ENCODE measurements at regions not wholly inside any gene's neighbourhood (a gene's known extent, or its start where the extent isn't known, plus 50 kb on each side); places are given as distances from the start of the nearest gene placed in this dataset.
A peak's percentile ranks its signal among the peaks of the same experiment; 100 is the strongest.
"Not testable (repeated sequence)": the region's sequence is repeated elsewhere in the genome, so short reads cannot be mapped to it uniquely, and the experiment has no call there.

DNA sequence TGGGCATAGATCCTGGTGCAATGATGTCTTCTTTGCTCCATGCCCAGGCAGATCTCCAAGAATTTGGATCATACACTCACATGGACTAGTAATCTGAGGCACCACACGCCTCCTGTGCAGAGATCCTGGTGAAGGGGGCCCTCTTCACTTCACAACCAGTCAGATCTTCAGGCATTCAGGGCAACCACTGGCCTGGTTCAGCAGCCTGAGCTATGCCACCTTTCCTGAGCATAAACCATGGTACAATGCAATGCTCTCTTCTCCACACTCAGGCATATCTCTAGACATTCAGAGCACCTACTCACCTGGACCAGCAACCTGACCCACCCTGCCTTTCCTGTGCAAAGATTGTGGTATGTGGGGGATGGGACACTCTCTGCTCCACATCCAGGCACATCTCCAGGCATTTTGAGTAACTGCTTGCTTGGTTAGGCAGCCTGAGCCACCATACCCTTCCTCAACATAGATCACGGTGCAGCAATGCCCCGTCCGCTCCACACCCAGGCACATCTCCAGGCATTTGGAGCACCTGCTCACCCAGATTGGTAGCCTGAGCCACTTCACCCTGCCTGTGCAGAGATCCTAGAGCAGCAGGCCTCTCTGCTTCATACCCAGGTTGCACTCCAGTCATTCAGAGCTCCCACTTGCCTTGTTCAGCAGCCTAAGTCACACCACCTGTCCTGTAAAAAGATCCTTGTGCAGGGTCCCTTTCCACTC, 532.2 kb upstream of the STEAP1 start:
- DNase-seq, result no peak

DNA sequence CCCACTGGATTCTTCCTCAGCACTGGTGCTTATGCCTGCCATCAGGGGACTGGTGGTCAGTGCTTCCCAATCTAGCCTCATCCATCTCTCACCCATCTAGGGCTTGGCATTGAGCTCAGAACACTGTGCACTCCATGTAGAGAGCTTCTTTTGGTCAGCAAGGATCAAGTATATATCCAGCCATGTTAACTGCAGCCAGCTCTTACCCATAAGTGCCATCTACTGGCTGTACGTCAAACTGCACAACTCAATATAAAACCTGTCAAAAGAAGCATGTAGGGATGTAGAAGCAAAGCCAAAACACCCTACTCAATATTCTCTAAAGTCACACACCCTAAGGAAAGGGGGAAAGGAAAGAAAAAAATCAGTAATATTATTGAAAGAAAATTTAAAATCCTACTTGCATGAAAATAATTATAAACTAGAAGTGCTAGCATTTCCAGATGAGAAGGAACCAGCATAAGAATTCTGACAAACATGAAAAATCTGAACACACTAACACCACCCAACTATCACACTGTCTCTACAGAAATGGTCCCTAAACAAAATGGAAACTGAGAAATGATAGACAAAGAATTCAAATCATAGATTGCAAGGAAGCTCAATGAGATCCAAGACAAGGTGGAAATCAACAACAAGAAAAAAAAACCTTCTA, 531.1 kb upstream of the STEAP1 start:
- DNase-seq, result peak; percentile 35 to 43 (median 40)

DNA sequence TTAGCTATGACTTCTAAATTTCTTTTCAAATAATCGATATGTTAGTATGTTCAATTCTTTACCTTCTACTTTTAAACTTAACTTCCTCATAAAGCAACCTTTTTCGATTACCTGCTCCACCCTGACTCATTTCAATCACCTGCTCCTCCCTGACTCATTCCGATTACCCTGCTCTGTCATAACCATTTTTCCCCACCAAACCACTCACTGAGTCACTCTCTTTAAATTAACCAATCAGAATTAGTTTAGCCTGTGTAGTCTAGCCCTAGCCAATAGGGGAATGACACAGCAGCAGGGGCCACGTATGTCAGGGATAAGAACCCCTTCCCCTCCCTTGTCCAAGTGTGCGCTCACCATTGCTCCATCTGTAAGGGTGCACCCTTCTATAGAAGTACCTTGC, 530.1 kb upstream of the STEAP1 start:
- DNase-seq, result not testable (repeated sequence)

DNA sequence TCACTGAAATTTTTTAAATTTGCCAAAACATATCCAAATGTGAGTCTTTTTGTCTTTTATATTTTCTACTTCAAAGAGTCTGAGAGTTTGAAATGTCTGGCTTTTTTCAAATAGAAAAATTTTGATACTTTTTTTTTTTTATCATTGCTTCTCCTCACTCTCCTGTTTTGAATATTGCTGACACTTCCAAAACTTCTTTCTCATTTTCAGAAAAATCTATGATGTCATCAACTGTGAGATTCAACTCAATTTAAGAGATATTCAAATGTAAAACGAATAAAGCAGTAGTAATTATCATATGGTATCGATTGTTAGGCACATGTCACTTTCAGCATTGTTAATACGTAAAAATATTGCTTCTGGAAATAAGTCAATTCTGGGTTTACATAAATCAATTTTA, 505.8 kb upstream of the STEAP1 start:
- no peak for DNase-seq

DNA sequence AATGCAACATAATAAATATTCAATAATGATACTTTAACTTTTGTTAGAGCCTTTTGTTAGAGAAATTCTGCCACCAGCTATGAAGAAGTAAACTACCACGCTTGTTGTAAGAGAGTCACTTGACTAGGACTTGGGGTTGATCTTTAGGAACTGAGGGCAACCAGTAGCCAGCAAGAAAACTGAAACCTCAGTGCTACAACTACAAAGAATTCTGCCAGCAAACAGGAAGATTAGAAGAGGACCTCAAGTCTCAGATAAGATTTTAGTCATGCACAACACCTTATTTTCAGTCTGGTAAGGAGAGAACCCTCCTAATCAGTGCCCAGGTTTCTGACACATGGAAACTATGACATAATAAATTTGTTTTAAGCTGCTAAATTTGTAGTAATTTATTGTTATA, 498.3 kb upstream of the STEAP1 start:
- no peak for DNase-seq

DNA sequence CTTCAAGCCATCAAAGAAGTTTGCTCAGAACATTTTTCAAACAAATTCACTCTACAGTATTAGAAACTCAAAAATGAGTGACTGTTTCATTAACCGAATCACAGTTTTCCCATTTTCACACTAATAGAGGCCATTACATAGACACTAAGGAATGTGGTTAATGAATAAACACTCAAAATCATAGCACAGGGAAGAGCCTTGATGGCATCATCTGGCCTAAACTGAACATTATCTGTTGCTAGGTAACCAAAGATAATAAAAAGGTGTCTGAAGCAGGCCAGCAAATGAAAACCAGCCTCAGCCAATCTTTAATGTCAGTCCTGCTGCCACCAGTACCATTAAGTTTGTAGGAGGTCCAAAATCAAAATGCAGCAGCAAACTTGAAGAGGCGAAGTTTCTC, 492.4 kb upstream of the STEAP1 start:
- no peak for DNase-seq

DNA sequence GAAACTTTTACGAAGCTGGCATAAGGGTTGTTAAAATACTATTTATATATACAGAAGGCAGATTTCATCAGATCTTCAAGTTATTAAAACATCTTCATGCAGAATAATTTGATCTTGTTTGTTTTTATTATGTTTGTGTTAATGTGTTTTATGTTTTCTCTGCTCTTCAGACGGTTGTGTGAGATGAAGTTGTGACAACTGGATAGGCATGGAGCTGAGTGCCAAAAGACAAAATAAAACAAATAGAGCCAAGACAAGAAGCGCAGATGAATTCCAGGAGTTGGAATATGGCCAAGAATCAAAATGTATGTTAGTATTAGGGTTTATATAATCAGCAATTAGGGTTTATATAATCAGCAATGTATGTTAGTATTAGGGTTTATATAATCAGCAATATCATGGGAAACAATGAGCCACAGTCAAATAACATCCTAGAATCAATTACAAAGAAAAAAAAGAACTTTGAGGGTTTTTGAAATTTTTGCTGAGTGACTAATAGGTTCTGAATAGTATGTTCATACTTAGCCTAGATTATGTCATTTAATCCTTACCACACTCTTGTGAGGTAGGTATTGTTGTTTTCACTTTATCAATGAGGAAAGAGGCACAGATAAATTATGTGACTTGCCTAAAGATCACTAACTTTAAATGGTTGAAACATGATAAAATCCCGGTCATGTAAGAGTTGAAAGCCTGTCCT, 488.0 kb upstream of the STEAP1 start:
- no peak for DNase-seq

DNA sequence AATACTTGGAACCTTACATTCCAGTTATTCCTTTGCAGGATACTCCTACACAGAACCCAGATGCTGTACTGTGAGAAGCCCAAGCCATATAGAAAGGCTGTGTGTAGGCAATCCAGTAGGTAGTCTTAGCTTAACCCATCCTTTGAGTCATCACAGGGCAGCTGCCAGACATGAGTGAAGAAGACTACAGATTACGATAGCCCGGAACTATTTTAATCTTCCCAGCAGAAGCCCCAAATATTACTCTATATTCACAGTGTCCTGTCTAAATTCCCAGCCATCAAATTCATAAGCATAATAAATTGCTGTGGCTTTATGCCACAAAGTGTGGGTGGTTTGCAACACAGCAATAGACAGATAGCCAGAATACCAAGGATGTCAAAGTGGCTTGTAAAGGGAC, 474.1 kb upstream of the STEAP1 start:
- no peak for DNase-seq

DNA sequence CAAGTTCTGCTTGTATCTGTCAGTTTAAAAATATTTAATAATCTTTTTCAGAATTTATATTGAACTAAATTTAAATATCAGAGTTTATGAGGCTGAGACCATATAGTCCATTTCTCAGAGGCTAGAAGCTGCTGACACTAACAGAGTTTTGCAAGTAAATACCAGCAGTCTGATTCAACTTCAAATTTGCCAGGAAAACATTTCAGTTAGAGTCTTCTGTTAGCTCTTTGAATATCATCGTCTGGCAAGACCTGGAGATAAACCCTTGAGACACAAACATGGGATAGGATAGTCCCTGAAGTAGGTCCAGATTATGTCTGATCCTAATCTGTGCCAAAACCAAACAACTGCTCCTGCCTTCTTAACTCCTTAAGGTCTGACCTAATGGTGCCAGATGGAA, 472.8 kb upstream of the STEAP1 start:
- no peak for DNase-seq

DNA sequence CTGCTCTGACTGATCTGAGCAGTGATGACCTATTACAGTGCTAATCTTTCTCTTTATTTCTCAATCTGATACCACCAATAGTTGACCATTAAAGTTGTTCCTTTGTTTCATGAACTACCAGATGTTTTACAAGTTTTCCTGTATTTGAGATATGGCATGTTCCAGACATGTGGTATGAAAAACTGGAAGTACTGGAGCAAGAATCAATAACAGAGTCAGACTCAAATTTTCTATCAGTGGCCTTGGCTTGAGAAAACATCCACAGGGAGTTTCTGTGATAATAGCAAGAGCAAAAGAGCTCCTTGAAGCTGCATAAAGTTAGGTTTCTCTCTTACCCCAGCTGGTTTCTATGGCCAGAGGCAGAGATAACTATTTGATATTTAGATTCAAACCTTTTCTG, 469.0 kb upstream of the STEAP1 start:
- DNase-seq, result no peak

DNA sequence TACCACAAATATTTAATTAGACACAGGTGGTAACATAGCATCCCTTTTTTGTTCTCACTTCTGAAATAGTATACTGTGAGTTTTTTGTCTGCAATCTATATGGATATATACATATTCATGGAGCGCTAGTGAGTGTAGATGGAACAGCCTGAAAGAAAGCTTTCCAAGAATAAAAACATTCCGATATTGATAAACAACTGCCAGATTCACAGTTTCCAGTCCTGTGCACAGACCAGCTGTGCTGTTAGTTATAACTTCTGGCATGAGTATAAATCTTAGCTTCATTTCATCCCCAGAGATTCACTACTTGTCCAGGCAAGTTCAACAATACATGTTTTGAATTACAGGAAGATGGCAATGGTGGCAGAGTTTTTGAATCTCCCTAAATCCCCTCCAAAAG, 467.1 kb upstream of the STEAP1 start:
- no peak for DNase-seq

DNA sequence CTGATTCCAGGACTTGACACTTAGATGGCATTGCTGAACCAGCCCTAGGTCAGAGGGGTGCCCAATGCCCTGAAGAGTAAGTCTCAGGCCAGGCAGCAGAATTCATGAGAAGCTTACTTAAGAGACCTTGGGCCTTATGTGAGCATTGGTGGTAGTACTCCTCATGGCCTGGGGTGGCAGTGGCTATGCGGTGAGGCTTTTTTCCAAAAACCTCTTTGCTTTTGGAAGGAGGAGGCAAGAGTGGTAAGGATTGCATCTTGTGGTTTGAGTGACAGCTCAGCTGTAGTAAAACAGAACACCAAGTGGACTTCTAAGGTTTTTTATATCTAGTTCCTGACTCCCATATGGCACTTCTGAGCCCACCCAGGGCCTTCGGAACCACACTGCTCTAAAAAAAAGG, 459.0 kb upstream of the STEAP1 start:
- no peak for DNase-seq

DNA sequence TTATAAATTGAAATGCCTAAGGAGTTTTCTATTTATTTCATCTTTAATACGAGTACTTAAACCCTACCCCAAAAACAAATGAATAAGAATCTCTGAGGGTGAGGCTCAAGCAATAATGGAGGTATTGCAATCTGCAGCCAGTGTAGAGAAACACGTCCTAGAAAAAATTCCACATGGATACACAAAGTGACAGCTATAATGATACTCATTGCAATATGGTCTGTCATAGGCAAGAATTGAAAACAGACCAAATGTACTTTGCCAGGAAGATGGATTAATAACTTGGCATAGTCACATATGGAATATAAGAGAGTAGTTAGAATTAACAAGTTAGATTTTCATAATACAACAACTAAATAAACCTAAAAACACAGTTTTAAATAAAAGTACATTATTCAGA, 440.1 kb upstream of the STEAP1 start:
- DNase-seq, result no peak

DNA sequence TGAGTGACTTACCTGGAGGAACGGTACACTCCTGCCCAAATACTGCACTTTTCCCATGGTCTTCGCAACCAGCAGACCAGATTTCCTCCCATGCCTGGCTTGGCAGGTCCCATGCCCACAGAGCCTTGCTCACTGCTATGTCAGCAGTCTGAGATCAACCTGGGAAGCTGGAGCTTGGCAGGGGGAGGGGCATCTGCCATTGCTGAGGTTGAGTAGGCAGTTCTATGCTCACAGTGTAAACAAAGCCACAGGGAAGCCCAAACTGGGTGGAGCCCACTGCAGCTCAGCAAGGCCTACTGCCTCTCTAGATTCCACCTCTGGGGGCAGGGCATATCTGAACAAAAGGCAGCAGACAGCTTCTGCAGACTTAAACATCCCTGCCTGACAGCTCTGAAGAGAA, 435.3 kb upstream of the STEAP1 start:
- not testable (repeated sequence) for DNase-seq

DNA sequence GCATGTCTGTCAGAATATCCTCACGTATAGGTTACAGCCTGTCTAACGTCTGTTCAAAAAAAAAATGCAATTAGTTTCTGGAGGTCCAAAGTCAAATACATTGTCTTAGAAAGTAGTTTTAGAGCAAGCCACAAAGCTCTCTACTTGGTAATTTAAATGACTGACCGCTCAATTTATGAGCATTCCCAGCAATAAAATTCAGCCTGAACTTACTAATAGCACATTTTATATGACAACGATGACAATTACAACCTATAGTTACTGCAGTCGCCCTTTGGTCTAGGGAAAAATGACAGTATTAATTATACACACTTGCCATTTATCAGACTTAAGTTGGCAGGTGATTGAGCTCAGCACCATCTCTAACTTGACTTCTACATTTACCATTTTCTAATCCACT, 425.8 kb upstream of the STEAP1 start:
- no peak for DNase-seq

DNA sequence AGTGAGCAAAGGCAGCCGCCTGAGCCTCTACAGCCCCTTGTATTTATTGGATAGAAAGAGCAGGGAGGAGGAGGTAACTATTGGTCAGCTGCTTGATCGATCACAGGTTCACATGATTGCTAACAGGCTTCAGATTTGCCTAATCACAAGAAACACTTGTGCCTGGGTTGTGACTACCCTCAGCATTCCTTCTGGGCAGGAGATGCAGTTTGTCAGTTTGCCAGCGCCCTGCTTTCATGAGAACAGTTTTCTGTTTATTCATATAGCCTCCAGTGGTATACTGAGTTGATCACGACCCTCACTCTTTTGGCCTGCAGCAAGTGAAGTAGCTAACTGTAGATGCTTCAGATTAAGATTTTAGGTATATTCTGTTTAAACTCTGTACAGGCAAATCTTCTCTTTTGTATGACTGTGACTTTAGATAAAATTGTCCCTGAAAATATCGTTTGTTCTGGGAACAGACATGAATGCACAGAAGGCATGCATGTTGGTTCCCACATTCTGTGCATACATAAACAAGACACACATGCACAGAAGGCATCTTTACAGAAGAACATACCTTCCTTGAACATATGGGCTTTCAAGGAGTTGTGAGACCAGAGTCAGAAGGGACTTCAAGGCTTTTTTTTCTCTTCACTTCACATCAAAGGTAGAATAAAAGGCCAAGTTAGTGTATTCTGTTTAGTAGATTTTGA, 422.4 kb upstream of the STEAP1 start:
- no peak for DNase-seq

DNA sequence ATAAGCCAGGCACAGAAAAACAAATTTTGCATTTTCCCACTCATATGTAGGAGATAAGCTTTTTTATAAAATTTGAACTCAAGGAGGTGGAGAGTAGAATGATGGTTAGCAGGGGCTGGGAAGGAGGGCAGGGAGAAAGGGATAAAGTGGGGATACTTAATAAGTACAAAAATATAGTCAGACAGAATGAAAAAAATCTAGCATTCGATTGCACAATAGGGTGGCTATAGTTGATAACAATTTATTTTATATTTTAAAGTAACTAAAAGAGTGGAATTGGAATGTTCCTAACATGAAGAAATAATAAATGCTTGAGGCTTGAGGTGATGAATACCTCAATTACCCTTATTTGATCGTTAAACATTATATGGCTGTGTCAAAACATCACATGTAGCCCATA, 415.7 kb upstream of the STEAP1 start:
- no peak for DNase-seq

DNA sequence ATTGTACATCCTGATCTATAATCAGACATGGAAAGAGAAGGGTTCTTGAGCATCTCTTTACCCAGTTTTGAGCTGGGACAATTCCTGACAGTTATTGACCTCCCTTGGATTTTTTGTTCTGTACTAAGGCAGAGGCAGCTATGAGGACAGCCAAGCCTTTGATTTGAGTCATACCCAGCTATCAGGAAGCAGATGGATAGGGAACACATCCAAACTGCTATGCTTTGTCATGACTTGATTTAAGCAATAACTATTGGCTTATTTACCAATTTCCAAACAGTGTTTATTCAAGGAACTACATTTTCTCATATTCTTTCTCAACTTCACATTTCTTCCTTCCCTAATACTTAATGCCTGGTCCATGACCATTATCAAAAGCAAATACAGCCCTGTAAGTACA, 396.4 kb upstream of the STEAP1 start:
- DNase-seq, result no peak

DNA sequence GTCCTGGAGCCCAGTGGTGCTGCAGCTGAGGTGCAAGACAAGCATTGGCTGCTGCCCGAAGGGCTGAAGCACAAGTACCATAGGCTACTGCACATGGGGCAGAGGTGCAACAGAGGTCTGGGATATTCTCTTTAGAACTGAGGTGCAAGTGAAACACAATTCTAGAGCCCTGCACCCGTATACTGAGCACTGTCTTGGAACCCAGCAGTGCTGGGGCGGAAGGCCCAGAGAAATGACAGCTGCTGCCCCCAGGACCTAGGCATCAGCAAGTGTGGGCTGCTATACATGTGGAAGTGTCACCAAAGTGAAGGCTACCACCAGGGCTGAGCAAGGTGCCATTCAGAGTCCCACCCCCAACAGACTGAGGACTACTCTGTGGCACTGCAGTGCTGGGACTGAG, 393.6 kb upstream of the STEAP1 start:
- no peak for DNase-seq

DNA sequence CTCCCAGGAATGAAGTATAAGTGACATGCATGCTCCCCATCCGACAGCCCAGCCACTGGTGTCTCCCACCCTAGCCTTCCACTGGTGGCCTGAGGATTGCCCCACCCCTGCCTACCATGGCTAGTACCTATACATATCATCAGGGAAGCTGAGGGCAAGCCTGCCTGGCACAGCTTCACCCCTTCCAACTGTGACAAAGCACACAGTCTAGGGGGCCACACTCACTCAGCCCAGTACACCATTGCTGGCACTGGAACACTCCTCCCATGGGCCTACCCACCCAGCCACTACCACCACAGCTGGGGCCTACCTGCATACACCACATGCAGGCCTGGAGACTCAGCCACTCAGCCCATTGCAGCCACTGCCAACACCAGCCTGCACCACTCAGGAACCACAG, 393.1 kb upstream of the STEAP1 start:
- DNase-seq, result no peak

DNA sequence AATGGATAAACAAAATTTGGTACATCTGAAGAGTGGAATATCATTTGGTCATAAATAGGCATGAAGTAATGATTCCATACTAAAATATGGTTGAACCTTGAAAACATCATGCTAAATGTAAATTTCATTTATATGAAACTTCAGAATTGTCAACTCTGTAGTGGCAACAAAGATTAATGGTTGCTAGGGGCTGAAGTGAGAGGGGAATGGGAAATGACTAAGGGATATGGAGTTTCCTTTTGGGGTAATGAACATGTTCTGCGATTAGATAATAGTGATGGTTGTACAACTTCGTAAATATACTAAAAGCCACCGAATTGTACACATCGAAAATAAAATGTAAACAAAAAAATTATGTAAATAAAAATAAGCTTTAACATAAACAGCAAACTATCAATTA, 384.1 kb upstream of the STEAP1 start:
- no peak for DNase-seq

DNA sequence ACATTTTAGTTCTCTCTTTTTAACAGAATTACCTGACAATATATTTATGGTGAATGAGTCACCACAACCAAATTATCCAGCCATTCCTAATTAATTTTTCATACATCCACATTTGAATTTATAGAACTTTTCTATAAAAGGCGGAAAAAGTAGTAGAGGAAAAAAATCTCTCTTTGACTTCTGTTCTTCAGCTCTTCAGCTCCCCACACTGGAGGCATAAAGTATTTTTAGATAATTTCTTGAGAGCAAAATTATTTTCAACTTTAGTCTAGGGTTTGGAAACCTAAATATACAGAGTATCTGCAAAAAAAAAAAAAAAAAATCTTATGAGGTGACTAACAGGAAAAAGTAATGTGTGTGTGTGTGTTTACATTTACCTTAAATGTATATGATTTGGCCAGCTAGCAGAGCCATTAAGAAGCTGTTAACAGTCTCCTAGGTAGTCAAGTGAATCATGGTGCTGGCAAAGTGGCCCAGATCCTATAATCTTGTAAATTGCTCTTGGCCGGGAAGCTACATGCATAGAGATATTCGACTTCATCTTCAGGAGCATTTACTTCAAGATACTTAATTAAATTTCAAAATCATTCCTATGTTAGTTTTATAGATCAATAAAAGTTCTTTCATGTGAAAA, 383.1 kb upstream of the STEAP1 start:
- no peak for DNase-seq

DNA sequence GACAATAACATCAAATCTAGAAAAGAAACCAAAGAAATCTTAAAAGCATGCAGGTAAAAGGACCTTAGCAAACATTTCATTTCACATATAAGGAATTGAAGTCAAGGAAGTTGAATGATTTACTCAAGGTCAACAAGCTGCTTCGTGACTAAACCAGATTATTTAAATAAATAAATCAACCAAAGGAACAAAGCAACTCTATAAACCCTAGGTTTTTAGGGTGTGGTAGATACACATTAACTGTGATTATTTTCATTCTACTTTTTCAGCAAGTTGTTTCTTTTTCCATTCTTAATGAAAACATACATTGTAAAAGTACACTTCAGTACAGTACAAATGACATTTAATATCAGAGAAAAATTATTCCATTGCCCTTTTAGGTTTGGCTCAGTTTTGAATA, 382.0 kb upstream of the STEAP1 start:
- no peak for DNase-seq

All from suppressor macrophage treated with lipopolysaccharide for 1 hour (primary cell).